Osteocyte (in vitro differentiated cells): ENCODE measurements at regions not wholly inside any gene's neighbourhood (a gene's known extent, or its start where the extent isn't known, plus 50 kb on each side); places are given as distances from the start of the nearest gene placed in this dataset.

Source experiments
- DNase-seq: peaks from one replicate; pipeline ENCODE4 v3.0.0; 2021; ENCODE audit warnings: mixed read lengths; ENCODE audit not compliant: unreplicated experiment; ENCODE audit errors: extremely low spot score
- H3K27ac Mint-ChIP-seq: one replicate; pipeline ENCODE4 v1.8.0; 2021; ENCODE audit warnings: mild to moderate bottlenecking, mixed read lengths; ENCODE audit not compliant: unreplicated experiment
- H3K27me3 Mint-ChIP-seq: one replicate; pipeline ENCODE4 v1.8.0; 2021; ENCODE audit warnings: mixed read lengths; ENCODE audit not compliant: unreplicated experiment
- H3K36me3 Mint-ChIP-seq: one replicate; pipeline ENCODE4 v1.8.0; 2021; ENCODE audit warnings: mixed read lengths; ENCODE audit not compliant: unreplicated experiment
- H3K4me1 Mint-ChIP-seq: one replicate; pipeline ENCODE4 v1.8.0; 2021; ENCODE audit warnings: mixed read lengths; ENCODE audit not compliant: unreplicated experiment
- H3K4me3 Mint-ChIP-seq: one replicate; pipeline ENCODE4 v1.8.0; 2021; ENCODE audit warnings: mild to moderate bottlenecking, moderate library complexity, mixed read lengths; ENCODE audit not compliant: unreplicated experiment
- H3K9me3 Mint-ChIP-seq: one replicate; pipeline ENCODE4 v1.8.0; 2021; ENCODE audit warnings: mixed read lengths; ENCODE audit not compliant: unreplicated experiment
- CTCF ChIP-seq: fragments of 200-600 bp; sonication (generic); IDR thresholded peaks from 2 replicates; pipeline ENCODE4 v1.5.0; 2021; ENCODE audit warnings: antibody characterized with exemption, mild to moderate bottlenecking, moderate library complexity

GRCh38 chr2:22656426-22656825 lies 728.6 kb upstream of the KLHL29 start:
- no peak for TF ChIP-seq CTCF
- Mint-ChIP-seq H3K4me3 (no peak overlapping the region), H3K36me3 (no peaks in the 10 kb centered on the region), H3K4me1 (no peaks in the 10 kb centered on the region), H3K9me3 (peaks cover 22% of the 10 kb centered on the region), H3K27me3 (no peaks in the 10 kb centered on the region), H3K27ac (no peak overlapping the region)
- no peak for DNase-seq

- Mint-ChIP-seq H3K36me3 (no peaks in the 10 kb centered on the region), H3K27me3 (no peaks in the 10 kb centered on the region), H3K4me3 (no peak overlapping the region), H3K27ac (no peak overlapping the region), H3K4me1 (no peaks in the 10 kb centered on the region), H3K9me3 (peaks cover 5% of the 10 kb centered on the region)
- no peak for DNase-seq
- no peak for TF ChIP-seq CTCF
Measured at GRCh38 chr2:22673529-22673928, 711.5 kb upstream of the KLHL29 start.

GRCh38 chr2:22683914-22684313 lies 701.1 kb upstream of the KLHL29 start:
- TF ChIP-seq CTCF: no peak
- H3K9me3 Mint-ChIP-seq: peaks cover 16% of the 10 kb centered on the region
- no peak overlapping the region for H3K4me3 Mint-ChIP-seq
- no peaks in the 10 kb centered on the region for H3K27me3 Mint-ChIP-seq
- H3K4me1 Mint-ChIP-seq: no peaks in the 10 kb centered on the region
- no peak for DNase-seq
- no peaks in the 10 kb centered on the region for H3K36me3 Mint-ChIP-seq
- no peak overlapping the region for H3K27ac Mint-ChIP-seq

GRCh38 chr2:22690096-22690495 lies 694.9 kb upstream of the KLHL29 start:
- DNase-seq: no peak
- peaks cover 28% of the 10 kb centered on the region for H3K9me3 Mint-ChIP-seq
- no peak overlapping the region for H3K4me3 Mint-ChIP-seq

GRCh38 chr2:22691666-22692065 lies 693.3 kb upstream of the KLHL29 start:
- Mint-ChIP-seq H3K9me3 (peaks cover 23% of the 10 kb centered on the region), H3K4me1 (no peaks in the 10 kb centered on the region), H3K36me3 (no peaks in the 10 kb centered on the region), H3K27me3 (no peaks in the 10 kb centered on the region), H3K27ac (no peak overlapping the region), H3K4me3 (no peak overlapping the region)
- DNase-seq: no peak
- TF ChIP-seq CTCF: no peak

More at GRCh38 chr2:22690096-22690495, 694.9 kb upstream of the KLHL29 start:
- H3K27ac Mint-ChIP-seq: no peak overlapping the region
- no peaks in the 10 kb centered on the region for H3K4me1 Mint-ChIP-seq
- no peaks in the 10 kb centered on the region for H3K36me3 Mint-ChIP-seq
- TF ChIP-seq CTCF: no peak
- no peaks in the 10 kb centered on the region for H3K27me3 Mint-ChIP-seq
